ENCODE measurements at regions not wholly inside any gene's neighbourhood (a gene's known extent, or its start where the extent isn't known, plus 50 kb on each side); places are given as distances from the start of the nearest gene placed in this dataset.
"Not testable (repeated sequence)": the region's sequence is repeated elsewhere in the genome, so short reads cannot be mapped to it uniquely, and the experiment has no call there.

DNA sequence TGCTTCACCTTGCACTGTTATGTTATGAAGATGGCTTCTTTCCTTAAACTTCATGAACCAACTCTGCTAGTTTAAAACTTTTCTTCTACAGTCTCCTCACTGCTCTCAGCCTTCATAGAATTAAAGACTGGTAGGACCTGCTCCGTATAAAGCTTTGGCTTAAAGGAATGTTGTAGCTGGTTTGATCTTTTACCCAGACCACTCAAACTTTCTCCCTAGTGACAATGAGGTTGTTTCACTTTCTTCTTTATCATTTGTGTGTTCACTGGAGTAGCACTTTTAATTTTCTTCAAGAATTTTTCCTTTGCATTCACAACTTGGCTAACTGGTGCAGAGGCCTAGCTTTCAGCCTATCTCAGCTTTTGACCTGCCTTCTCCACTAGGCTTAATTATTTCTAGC lies 316.4 kb upstream of the RNF32 start:
- Mint-ChIP-seq H3K27ac (ENCODE audit: unreplicated experiment) (no peak overlapping the region), H3K4me3 (ENCODE audit: low read depth, unreplicated experiment) (no peak overlapping the region), H3K36me3 (ENCODE audit: insufficient read depth, unreplicated experiment) (no peaks in the 10 kb centered on the region), H3K9me3 (ENCODE audit: low read depth, unreplicated experiment) (no peaks in the 10 kb centered on the region), H3K4me1 (ENCODE audit: low read depth, unreplicated experiment) (no peaks in the 10 kb centered on the region), H3K27me3 (ENCODE audit: unreplicated experiment) (peaks cover 45% of the 10 kb centered on the region)
- intact Hi-C loops (cut with micrococcal nuclease; ENCODE audit: unreplicated experiment) = no loop called here
- no peak for DNase-seq
- no peak for TF ChIP-seq CTCF (IDR thresholded peaks at IDR 0.05; ENCODE audit: unreplicated experiment)
- BruUV-seq (replicated peaks) = no TSS peak
- CTCF ChIA-PET = no interaction called here

GRCh38 chr7:156321430-156321829 lies 319.1 kb upstream of the RNF32 start:
- H3K4me3 Mint-ChIP-seq (ENCODE audit: low read depth, unreplicated experiment); CTCF ChIA-PET; H3K27ac Mint-ChIP-seq (ENCODE audit: unreplicated experiment); BruUV-seq (replicated peaks); intact Hi-C loops (cut with micrococcal nuclease; ENCODE audit: unreplicated experiment); H3K4me1 Mint-ChIP-seq (ENCODE audit: low read depth, unreplicated experiment); H3K9me3 Mint-ChIP-seq (ENCODE audit: low read depth, unreplicated experiment); H3K36me3 Mint-ChIP-seq (ENCODE audit: insufficient read depth, unreplicated experiment); DNase-seq: not testable (repeated sequence)
- peaks cover 57% of the 10 kb centered on the region for H3K27me3 Mint-ChIP-seq (ENCODE audit: unreplicated experiment)

DNA sequence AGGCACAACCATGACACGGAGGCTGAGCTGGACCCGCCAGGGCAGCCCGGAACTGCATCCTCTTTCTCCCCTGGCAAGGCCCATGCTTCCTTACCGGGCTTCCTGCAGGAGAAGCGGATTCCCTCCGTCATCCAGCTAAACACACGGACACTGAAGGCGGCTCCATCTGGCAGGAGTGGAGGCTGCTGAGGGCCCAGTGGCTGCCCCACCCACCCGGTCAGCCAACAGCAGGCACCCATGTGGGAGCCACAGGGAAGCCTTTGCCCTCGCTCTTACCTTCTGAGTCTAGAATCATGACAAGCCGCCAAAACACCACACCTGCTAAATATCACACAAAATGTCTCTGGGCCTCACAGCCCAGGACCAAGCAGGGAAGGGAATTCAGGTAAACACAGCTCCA lies 321.6 kb upstream of the RNF32 start:
- no peak for TF ChIP-seq CTCF (IDR thresholded peaks at IDR 0.05; ENCODE audit: unreplicated experiment)
- Mint-ChIP-seq H3K27ac (ENCODE audit: unreplicated experiment) (no peak overlapping the region), H3K9me3 (ENCODE audit: low read depth, unreplicated experiment) (no peaks in the 10 kb centered on the region), H3K27me3 (ENCODE audit: unreplicated experiment) (peaks cover 64% of the 10 kb centered on the region), H3K4me1 (ENCODE audit: low read depth, unreplicated experiment) (no peaks in the 10 kb centered on the region), H3K36me3 (ENCODE audit: insufficient read depth, unreplicated experiment) (no peaks in the 10 kb centered on the region), H3K4me3 (ENCODE audit: low read depth, unreplicated experiment) (no peak overlapping the region)
- CTCF ChIA-PET = no interaction called here
- DNase-seq = no peak
- no TSS peak for BruUV-seq (replicated peaks)
- intact Hi-C loops (cut with micrococcal nuclease; ENCODE audit: unreplicated experiment) = no loop called here

DNA sequence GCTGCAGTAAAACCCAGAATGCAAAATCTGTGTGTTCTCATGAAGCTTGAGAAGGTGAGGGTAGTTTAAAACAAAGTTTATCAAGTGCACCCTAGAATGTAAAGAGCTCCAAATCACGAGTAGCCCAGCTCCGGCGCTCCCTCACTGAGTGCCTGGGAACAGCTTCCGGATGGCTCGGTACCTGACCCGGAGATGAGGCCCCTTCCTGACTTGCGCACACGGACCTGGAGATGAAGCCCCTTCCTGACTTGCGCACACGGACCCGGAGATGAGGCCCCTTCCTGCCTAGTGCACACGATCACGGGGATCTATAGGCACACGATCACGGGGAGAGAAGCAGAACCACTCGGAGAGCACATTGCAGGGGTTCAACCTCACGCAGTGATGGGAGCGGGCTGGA lies 322.1 kb upstream of the RNF32 start:
- no peaks in the 10 kb centered on the region for H3K4me1 Mint-ChIP-seq (ENCODE audit: low read depth, unreplicated experiment)
- H3K9me3 Mint-ChIP-seq (ENCODE audit: low read depth, unreplicated experiment) = no peaks in the 10 kb centered on the region
- DNase-seq = no peak
- H3K36me3 Mint-ChIP-seq (ENCODE audit: insufficient read depth, unreplicated experiment) = no peaks in the 10 kb centered on the region
- H3K27ac Mint-ChIP-seq (ENCODE audit: unreplicated experiment) = no peak overlapping the region
- H3K4me3 Mint-ChIP-seq (ENCODE audit: low read depth, unreplicated experiment) = no peak overlapping the region
- peaks cover 64% of the 10 kb centered on the region for H3K27me3 Mint-ChIP-seq (ENCODE audit: unreplicated experiment)
- intact Hi-C loops (cut with micrococcal nuclease; ENCODE audit: unreplicated experiment) = no loop called here
- BruUV-seq (replicated peaks) = no TSS peak
- CTCF ChIA-PET = no interaction called here
- TF ChIP-seq CTCF (IDR thresholded peaks at IDR 0.05; ENCODE audit: unreplicated experiment) = no peak

DNA sequence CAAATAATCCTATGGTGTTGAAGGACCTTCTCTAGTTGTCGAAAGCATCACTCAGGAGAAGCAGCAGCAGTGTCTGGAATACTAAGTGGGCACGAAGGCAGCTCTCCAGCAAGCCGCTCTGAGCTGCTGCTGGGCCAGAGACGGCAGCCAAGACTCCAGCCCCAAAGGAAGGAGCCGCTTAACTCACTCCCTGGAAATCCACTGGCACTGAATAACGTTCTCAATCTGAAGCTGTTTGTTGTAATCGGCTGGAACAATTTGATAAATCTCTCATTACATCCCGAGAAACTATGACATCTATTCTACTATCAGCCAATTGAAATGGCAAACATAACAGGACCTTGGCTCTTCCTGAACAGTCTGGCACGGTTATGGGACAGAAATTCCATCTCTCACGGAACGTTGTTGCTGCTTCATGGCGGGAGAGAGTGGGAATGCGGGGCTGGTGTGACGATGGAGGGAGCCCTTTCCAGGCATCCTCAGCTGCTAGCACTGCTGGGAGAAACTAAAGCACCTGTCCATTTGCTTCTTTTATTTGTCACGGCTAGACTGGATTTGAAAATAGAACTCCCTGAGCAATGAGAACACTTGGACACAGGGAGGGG lies 331.5 kb upstream of the RNF32 start:
- Mint-ChIP-seq H3K9me3 (ENCODE audit: low read depth, unreplicated experiment) (no peaks in the 10 kb centered on the region), H3K27ac (ENCODE audit: unreplicated experiment) (no peak overlapping the region), H3K27me3 (ENCODE audit: unreplicated experiment) (peaks cover 89% of the 10 kb centered on the region), H3K4me1 (ENCODE audit: low read depth, unreplicated experiment) (no peaks in the 10 kb centered on the region), H3K4me3 (ENCODE audit: low read depth, unreplicated experiment) (no peak overlapping the region), H3K36me3 (ENCODE audit: insufficient read depth, unreplicated experiment) (no peaks in the 10 kb centered on the region)
- no TSS peak for BruUV-seq (replicated peaks)
- no peak for TF ChIP-seq CTCF (IDR thresholded peaks at IDR 0.05; ENCODE audit: unreplicated experiment)
- CTCF ChIA-PET = no interaction called here
- DNase-seq = no peak
- intact Hi-C loops (cut with micrococcal nuclease; ENCODE audit: unreplicated experiment) = no loop called here
